Lower leg skin (tissue), 4 donors: ENCODE measurements at regions not wholly inside any gene's neighbourhood (a gene's known extent, or its start where the extent isn't known, plus 50 kb on each side); places are given as distances from the start of the nearest gene placed in this dataset.

Source experiments
- DNase-seq, 2 donors: peaks; one replicate each; pipeline ENCODE4 v3.0.0-alpha.2; 2019; ENCODE audit warnings: low spot score in 2 of 2
- H3K4me3 ChIP-seq: fragments of 200-600 bp; sonication (generic); 2 replicates; pipeline ENCODE4 v1.5.1; 2017; ENCODE audit warnings: mild to moderate bottlenecking, low read depth; ENCODE audit not compliant: poor library complexity, severe bottlenecking
- POLR2A ChIP-seq, 2 donors: fragments of 450-650 bp; IDR thresholded peaks; one replicate each; pipeline ENCODE4 v1.6.1; 2016 to 2017; ENCODE audit warnings: antibody characterized with exemption in 2 of 2, mild to moderate bottlenecking in 1 of 2, moderate library complexity in 1 of 2
- WGBS, 2 donors: methylation state at CpG; one replicate each; pipeline ENCODE4 v1.1.5; 2018; 5-methylcytosine and 5-hydroxymethylcytosine counted together
- intact Hi-C: fragments of 100-400 bp; cut with DNase I; formaldehyde crosslinking; loops from one replicate; pipeline ENCODE4 v1.15.0; 2023; ENCODE audit warnings: low total_unique reads
- TF ChIP-seq, protein P1 (sequence below), 3 donors: fragments of 450-650 bp; IDR thresholded peaks; one replicate each; pipeline ENCODE4 v1.5.1; 2016; ENCODE audit warnings: antibody characterized with exemption in 3 of 3, mild to moderate bottlenecking in 3 of 3, moderate library complexity in 2 of 3

DNA sequence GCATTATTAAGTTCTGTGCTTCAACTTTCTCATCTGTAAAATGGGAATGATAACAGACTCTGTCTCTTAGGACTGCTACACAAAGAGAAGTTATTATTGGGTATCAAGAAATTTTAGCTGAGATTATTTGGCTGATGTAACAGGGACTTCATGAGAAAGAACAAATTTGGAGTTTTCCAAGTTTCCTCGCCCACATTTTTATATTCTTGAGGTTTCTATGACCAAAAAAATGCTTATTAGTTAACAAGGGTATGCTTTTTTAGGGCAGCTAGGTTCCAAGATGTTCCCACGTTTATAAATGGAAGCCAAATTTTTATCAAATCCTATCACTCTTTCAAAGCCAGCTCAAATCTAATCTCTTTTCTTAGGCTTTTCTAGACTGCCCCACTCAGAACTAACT lies 50.6 kb upstream of the C3orf80 start:
- 67 to 70% methylated on average over 2 of the region's 2 CpGs for WGBS, 2 donors
- intact Hi-C loops = no loop called here
- DNase-seq = no peak
- TF ChIP-seq POLR2A (IDR thresholded peaks at IDR 0.05) = no peak
- TF ChIP-seq, protein P1, sequence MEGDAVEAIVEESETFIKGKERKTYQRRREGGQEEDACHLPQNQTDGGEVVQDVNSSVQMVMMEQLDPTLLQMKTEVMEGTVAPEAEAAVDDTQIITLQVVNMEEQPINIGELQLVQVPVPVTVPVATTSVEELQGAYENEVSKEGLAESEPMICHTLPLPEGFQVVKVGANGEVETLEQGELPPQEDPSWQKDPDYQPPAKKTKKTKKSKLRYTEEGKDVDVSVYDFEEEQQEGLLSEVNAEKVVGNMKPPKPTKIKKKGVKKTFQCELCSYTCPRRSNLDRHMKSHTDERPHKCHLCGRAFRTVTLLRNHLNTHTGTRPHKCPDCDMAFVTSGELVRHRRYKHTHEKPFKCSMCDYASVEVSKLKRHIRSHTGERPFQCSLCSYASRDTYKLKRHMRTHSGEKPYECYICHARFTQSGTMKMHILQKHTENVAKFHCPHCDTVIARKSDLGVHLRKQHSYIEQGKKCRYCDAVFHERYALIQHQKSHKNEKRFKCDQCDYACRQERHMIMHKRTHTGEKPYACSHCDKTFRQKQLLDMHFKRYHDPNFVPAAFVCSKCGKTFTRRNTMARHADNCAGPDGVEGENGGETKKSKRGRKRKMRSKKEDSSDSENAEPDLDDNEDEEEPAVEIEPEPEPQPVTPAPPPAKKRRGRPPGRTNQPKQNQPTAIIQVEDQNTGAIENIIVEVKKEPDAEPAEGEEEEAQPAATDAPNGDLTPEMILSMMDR (IDR thresholded peaks at IDR 0.05) = no peak
- no peak overlapping the region for H3K4me3 ChIP-seq
